ENCODE measurements at regions not wholly inside any gene's neighbourhood (a gene's known extent, or its start where the extent isn't known, plus 50 kb on each side); places are given as distances from the start of the nearest gene placed in this dataset.
A peak's percentile ranks its signal among the peaks of the same experiment; 100 is the strongest.

GRCh38 chr17:70013911-70014310 is 61.1 kb upstream of the KCNJ16 start:
- Histone ChIP-seq H3K9me3 (no peaks in the 10 kb centered on the region), H3K36me3 (no peaks in the 10 kb centered on the region), H3K4me1 (no peaks in the 10 kb centered on the region), H3K27ac (no peak overlapping the region), H3K27me3 (no peaks in the 10 kb centered on the region), H3K4me3 (no peak overlapping the region)
- WGBS, 2 donors (ENCODE audit: low coverage in 1 of 2) = 68 to 76% methylated on average over 3 to 4 of the region's 4 CpGs
- no peak for ATAC-seq
- TF ChIP-seq POLR2AphosphoS5 (IDR thresholded peaks at IDR 0.05) = no peak
- no peak for TF ChIP-seq EP300 (IDR thresholded peaks at IDR 0.05)
- no peak for TF ChIP-seq CTCF (IDR thresholded peaks at IDR 0.05)
- TF ChIP-seq POLR2A (IDR thresholded peaks at IDR 0.05) = no peak

- Histone ChIP-seq H3K27me3 (no peaks in the 10 kb centered on the region), H3K36me3 (no peaks in the 10 kb centered on the region), H3K4me1 (peaks cover 0 to 15% (median 7%) of the 10 kb centered on the region in 3 donors), H3K9me3 (no peaks in the 10 kb centered on the region), H3K27ac (no peak overlapping the region), H3K4me3 (no peak overlapping the region)
- TF ChIP-seq CTCF (IDR thresholded peaks at IDR 0.05) (no peak), POLR2AphosphoS5 (IDR thresholded peaks at IDR 0.05) (no peak), EP300 (IDR thresholded peaks at IDR 0.05) (no peak), POLR2A (IDR thresholded peaks at IDR 0.05) (no peak)
- ATAC-seq = no peak
- 83 to 100% methylated on average over 1 of the region's 1 CpG for WGBS, 2 donors (ENCODE audit: low coverage in 1 of 2)
Measured at GRCh38 chr17:70017112-70017511, 57.9 kb upstream of the KCNJ16 start.

GRCh38 chr17:70017941-70018340 is 57.1 kb upstream of the KCNJ16 start:
- Histone ChIP-seq H3K9me3 (no peaks in the 10 kb centered on the region), H3K27ac (no peak overlapping the region), H3K27me3 (no peaks in the 10 kb centered on the region), H3K4me1 (peaks cover 0 to 24% (median 8%) of the 10 kb centered on the region in 3 donors), H3K36me3 (no peaks in the 10 kb centered on the region), H3K4me3 (no peak overlapping the region)
- ATAC-seq = no peak
- no peak for TF ChIP-seq POLR2A (IDR thresholded peaks at IDR 0.05)
- no peak for TF ChIP-seq EP300 (IDR thresholded peaks at IDR 0.05)
- no peak for TF ChIP-seq POLR2AphosphoS5 (IDR thresholded peaks at IDR 0.05)
- TF ChIP-seq CTCF (IDR thresholded peaks at IDR 0.05) = no peak

- Histone ChIP-seq H3K4me3 (no peak overlapping the region), H3K27me3 (no peaks in the 10 kb centered on the region), H3K36me3 (no peaks in the 10 kb centered on the region), H3K27ac (peak overlapping the region; percentile 11 to 73 (median 60)), H3K4me1 (peaks cover 0 to 25% (median 8%) of the 10 kb centered on the region in 3 donors), H3K9me3 (no peaks in the 10 kb centered on the region)
- TF ChIP-seq CTCF (IDR thresholded peaks at IDR 0.05) (no peak), POLR2A (IDR thresholded peaks at IDR 0.05) (no peak), EP300 (IDR thresholded peaks at IDR 0.05) (no peak), POLR2AphosphoS5 (IDR thresholded peaks at IDR 0.05) (no peak)
- WGBS, 2 donors (ENCODE audit: low coverage in 1 of 2) = 24 to 37% methylated on average over 4 to 5 of the region's 5 CpGs
- no peak for ATAC-seq
Measured at GRCh38 chr17:70021726-70022125, 53.3 kb upstream of the KCNJ16 start.

GRCh38 chr17:70022175-70022574 is 52.9 kb upstream of the KCNJ16 start:
- Histone ChIP-seq H3K27me3 (no peaks in the 10 kb centered on the region), H3K36me3 (no peaks in the 10 kb centered on the region), H3K9me3 (no peaks in the 10 kb centered on the region), H3K27ac (peak overlapping the region; percentile 11 to 73 (median 60)), H3K4me1 (peaks cover 0 to 25% (median 8%) of the 10 kb centered on the region in 3 donors), H3K4me3 (no peak overlapping the region)
- no peak for ATAC-seq
- no peak for TF ChIP-seq EP300 (IDR thresholded peaks at IDR 0.05)
- TF ChIP-seq POLR2A (IDR thresholded peaks at IDR 0.05) = no peak
- no peak for TF ChIP-seq CTCF (IDR thresholded peaks at IDR 0.05)
- no peak for TF ChIP-seq POLR2AphosphoS5 (IDR thresholded peaks at IDR 0.05)
- 22 to 46% methylated on average over 3 of the region's 3 CpGs for WGBS, 2 donors (ENCODE audit: low coverage in 1 of 2)

Data from gastroesophageal sphincter (tissue), 4 donors.